HG03457 (cell line): ENCODE measurements at regions not wholly inside any gene's neighbourhood (a gene's known extent, or its start where the extent isn't known, plus 50 kb on each side); places are given as distances from the start of the nearest gene placed in this dataset.

Experiments
- ATAC-seq: cut with Tn5 transposase; IDR thresholded peaks from one replicate; pipeline ENCODE4 v1.9.1; 2021; ENCODE audit warnings: moderate number of reproducible peaks; ENCODE audit not compliant: unreplicated experiment

DNA sequence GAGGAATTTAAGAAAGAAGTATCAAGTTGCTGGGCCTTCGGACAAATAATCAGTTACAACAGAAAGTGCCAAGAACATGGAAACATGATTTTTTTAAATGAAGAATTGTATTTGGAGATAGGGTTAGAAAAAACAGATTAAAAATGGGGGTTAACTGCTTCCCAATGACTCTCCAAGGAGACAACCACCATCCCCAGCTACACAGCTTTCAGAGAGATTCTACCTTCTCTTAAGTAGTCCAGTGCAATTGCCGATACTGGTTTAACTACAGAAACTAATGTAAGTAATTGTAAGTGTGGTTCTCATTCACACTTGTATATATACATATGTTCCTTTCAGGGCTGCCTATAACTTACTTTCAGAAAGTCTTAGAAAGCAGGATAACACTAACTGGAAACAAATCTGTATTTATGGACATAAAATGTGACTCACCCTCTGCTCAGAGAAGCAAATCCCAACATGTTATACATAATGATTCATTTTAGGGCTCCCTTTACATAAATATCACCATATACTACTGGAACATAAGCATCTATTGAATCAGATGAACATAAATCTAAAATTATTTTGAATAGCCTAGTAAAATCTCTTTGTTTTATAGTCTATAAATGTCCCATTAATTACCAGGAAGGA, 248.9 kb upstream of the UGT8 start:
- no peak for ATAC-seq

DNA sequence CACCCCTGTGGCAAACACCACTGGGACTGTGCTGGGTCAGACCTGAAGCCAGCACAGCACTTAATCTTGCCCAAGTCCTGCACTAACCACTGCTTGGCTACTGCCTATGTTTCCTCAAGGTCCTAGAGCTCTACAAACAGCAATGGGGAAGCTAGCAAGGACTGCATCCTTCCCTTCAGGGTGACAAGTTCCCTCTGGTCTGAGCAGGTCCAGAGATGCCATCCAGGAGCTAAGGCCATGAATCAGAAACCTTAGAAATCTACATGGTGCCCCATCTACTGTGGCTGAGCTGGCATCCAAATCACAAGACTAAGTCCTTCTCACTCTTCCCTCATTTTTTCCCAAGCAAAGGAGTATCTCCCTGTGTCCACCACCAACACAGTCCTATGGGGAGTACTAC, 239.7 kb upstream of the UGT8 start:
- no peak for ATAC-seq

DNA sequence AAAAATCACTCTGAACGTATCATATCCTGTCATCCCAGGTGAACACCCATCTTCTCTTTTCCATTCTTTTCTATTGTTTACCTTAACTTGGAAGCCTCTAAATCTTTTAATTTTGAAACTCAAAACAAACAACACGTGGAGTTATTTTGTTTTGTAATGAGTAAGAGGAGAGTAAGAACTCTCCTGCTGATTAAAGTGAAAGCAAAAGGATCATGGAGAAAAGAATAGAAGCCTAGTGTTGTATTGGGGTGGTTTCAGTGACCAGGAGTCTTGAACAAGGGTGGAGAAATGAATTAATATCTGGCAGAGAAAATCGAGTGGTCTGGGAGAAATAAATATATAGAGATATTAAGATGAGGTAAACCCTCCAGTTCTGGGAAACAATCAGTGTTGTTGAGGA, 237.4 kb upstream of the UGT8 start:
- no peak for ATAC-seq

DNA sequence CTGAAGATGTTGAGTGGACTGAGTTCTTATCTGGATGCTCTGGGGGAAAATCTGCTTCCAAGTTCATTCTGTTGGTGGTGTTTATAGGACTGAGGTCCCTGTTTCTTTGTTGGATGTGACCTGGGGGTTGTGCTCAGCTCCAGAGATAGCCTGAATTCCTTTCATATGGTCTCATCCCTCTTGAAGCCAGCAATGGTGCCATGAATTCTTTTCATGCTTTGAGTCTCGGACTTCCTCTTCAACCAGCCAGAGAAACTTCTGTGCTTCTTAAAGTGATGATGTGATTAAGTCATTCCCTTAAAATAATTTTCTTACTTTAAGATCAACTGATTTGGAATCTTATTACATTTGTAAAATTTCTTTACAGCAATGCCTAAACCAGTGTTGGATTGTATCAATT, 233.8 kb upstream of the UGT8 start:
- no peak for ATAC-seq

DNA sequence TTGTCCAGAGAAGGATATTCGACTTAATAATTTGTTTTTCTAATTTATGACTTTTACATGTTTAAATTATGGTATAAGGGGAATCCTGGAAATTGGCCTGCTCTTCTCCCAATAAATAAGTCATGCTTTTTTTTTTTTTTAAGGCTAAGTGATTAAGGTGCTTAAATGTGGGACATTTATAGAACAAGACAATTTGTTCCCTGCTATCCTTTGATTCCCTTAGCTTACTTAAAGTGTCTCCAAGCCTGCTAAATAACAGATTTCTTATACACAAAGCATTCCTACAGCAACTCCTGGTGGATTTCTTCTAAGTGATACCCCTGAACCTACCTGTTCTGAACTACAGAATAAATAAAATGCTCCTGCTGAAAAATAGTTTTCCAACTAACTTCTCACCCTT, 233.0 kb upstream of the UGT8 start:
- ATAC-seq: no peak

DNA sequence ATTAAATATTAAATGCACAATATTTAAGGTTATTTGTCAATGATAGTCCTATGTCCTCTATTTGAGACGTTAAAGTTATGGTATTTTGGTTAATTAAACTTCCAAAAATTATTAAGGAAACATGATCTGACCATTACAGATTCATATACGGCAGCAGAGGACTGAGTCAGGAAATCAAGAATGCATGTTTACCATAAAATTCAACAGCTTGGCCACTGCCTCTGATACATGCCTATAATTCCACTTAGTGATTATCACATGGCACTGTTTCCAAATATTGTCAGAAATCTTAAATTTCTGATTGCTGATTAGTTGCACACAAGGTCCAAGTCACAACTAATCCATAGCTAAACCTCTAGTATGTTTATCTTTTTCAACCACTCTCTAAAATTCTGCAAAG, 232.2 kb upstream of the UGT8 start:
- no peak for ATAC-seq

DNA sequence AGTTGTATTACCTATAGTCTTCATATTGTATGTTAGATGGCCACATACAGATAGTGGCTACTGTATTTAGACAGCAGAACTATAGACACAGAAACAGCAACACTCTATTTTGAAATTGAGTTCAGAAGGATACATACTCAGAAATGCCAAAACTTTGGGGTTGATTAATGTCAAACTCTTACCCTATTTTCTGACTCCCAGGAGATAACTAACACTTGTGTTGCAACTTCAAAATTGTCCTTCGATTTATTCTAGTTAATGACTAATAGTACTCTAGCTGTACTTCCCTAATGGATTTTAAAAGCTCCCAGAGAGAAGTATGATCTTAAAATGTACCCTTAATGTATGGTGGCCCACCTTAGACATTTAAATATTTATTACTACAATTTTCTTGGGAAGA, 229.9 kb upstream of the UGT8 start:
- ATAC-seq: no peak

DNA sequence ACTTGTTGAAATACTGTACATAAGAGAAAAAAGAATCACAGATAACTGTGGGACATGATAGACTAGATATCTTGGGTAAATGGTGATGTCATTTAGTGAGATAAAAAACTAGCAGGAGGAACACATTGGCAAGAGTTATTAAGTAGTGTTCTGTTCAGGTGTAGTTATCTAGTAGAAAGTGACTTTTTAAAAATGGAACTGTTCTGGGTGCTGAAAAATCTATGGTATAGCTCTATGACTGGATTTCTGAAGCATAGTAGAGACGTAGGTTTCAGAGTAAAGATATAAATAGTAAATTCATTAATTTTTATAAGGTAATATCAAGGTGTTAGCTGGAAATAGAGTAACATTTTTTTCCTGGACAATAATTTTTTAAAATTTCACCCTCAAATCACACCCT, 225.1 kb upstream of the UGT8 start:
- ATAC-seq: no peak

DNA sequence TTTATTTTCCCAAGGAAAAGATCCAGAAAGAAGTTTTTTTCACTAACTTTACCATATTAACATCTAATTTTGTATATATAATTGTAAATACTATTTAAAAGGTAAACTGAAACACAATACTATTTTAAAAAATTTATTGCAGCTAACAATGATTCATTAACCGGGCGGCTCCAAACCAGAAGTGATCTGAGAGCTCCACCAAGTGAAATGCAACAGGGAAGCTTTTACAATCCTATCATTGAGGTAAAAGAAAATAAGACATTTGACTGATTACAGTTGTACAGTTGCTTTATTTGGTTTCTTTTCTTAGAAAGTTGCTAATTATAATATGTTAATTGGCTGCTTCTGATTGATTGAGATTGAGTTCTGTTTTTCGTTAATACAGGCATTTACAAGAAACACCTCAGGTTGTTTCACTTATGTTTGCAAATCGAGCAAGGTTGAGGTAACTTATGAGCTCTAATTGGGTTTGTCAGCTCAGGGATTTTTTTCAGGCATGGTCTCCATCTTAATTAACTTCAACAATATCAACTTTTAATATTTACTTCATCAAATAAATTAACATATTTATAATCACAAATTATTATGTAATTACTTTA, 220.2 kb upstream of the UGT8 start:
- ATAC-seq: no peak

DNA sequence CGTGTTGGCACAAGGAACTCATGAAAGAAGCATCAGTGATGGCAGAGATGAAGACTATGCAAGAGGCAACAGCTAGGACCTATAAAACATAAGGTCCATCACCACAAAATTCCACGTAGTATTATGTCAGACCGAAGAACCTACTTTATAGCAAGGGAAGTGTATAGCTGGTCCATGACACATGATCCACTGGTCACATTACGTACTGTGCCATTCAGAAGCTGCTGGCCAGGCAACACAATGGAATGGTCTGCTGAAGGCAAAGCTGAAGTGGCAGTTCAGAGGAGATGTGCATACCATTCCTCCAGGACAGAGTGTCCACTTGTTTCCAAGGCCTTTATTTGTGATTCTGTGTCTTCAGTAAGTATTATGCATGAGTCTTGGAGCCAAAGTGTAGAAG, 215.5 kb upstream of the UGT8 start:
- no peak for ATAC-seq

DNA sequence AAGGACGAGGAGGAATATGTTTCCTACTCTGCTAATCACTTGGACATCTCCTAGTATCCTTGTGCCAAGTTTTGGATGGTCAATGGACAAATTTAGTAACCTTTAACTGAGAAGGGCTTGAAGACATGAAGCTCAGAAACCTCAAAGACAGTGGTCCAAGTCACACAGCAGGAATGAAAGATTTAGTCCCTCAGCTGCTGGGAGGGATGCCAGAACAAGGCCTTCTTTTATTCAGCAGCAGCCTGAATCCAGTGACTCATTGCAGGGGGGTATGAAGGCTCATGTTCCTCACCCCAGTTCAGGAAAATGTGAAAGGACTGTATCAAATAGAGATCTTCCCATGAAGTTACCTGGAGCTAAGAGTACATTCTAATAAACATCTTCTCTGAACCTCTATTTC, 214.9 kb upstream of the UGT8 start:
- ATAC-seq: no peak

DNA sequence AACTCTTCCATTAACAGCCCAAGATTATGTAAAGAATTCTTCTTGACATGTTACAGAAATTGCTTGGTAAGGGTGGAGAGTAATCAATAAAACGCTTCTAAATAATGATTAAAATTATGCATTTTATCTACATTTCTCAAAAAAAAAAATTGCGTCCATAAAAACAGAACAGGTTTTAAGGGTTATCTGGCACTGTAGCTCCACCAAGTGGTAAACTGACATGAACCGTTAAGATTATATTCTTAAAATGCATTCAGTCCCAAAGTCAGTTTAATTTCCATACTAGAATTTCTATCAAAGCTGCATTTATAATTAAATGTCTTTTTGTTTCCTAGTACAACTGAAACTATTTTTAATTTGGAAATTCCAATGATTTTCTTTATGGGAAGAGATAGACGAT, 214.0 kb upstream of the UGT8 start:
- no peak for ATAC-seq

DNA sequence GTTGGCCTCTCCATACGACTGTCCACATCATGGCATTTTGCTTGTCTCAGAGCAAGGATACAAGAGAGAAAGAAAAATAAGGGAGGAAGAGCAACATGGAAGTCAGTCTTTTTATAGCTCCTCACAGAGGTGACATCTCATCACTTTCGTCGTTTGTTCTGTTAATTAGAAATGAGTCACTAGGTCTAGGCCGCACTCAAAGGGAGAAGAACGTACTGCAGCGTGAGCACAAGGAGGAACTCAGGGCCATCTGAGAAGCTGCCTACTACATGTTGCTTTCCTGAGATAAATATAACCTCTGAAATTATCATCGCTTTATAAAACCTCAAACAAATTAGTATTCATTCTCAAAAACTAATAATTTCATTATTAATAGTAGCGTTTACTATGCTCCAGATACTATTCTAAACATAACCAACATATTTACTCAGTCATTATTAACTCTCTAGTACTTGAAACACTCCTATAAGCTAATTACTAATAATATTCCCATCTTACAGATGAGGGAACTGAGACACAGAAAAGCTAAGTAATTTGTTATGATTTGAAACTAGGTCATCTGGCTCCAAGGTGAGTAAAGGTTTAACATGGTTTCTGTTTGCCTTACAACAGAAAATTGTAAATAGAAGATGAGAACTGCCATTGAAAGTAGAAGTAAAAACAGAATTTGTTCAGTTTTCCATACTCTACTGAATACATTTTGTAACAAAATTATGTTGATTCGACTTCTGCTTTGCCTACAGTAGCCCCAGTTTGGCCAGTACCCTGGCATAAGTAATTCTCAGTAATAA, 213.2 kb upstream of the UGT8 start:
- ATAC-seq: no peak

DNA sequence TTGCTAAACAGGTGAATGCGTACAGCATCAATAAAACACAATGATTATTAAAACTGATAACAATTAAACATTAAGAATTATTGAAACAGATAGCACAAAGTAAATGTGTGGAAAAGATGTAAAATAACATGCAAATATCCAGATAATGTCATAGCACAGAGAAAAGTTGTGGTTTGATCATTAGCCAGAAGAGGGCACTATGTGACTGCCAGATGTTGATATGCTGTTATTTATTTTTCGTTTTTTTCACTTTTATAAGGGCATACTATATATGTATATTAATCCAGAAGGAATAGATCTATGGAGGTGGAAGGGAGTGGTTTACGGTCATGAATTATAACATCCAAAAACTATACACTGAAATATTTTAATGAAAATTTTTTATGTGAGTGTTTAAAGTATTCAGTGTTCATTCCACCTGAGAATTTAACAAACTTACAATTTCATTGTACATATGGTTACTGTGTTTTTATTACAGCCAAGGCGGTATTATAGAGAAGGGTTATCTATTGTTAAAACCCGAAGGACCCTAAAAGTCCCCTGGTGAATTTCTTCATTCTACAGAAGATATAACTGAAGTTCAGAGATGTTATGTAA, 211.9 kb upstream of the UGT8 start:
- no peak for ATAC-seq

DNA sequence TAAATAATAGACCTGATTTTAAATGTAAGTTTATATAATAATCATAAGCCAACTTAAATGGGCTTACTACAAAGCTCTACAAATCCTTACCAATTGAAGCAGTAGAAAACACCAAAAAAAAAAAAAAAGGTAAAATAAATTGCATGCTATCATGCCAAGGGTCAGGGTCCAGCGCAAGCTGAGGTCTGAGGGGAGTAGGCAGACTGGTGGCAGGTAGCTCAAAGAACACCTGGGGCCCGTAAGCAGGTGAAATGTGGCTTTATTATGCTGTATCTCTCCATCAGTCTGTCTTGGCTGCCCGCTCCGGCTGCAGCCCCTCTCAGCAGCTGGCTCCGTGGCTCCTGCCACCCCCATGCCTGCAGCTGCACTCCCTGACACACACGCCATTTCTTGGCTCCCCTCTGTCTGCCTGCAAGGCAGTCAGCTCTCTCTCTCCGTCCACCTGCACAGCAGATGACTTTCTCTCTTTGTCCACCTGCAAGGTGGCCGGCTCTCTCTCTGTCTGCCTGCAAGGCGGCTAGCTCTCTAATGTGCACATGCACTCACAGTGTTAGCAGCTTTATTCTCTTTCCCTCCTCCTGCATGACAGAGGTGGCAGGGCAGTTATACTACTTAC, 209.4 kb upstream of the UGT8 start:
- ATAC-seq: no peak

DNA sequence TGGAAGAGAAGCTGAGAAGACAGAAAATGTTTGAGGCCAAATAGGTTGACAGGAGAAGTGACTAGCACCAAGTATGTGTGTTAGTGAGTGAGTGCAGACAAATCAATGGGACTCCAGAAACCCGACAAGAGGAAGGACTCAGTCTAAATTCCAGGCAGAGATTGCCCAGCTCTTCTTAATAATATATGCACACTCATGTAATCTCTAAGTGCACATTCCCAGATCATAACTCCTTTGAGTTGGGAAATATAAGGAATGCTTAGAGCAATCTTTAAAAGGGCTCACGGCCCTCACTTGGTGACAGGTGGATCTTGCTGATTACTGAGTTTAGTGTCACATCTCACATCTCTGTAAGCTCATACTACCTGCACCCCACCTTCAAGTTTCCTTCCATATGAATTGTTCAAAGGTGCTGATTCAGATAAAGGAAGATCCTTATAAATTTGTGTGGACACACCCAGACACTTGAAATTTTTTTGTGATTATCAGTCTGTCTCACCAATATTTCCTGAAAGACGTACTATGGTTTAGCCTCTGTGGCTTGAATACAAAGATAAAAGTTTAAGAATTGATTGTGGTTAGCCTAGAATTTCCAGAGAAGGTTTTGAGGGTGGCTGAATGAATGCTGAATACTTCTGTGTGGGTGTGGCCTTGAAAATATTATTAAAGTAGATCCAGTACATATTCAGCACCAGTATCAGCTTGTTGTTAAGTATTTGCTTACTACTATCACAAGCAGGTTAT, 205.1 kb upstream of the UGT8 start:
- ATAC-seq: no peak

DNA sequence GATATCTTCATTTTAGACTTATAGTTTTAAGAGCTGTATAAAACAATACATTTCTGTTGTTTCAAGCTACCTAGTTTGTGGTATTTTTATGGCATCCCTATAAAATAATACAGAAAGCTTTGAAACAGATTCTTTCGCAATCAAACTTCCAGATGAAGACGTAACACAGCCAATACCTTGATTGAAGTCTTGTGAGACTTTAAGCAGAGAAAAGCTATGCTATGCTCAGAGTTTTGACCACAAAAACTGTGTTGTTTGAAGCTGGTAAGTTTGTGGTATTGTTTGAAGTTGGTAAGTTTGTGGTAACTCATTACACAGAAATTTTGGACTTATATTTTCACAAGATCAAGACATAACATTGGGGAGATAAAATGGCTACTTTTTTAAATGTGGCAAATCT, 201.8 kb upstream of the UGT8 start:
- ATAC-seq: no peak

DNA sequence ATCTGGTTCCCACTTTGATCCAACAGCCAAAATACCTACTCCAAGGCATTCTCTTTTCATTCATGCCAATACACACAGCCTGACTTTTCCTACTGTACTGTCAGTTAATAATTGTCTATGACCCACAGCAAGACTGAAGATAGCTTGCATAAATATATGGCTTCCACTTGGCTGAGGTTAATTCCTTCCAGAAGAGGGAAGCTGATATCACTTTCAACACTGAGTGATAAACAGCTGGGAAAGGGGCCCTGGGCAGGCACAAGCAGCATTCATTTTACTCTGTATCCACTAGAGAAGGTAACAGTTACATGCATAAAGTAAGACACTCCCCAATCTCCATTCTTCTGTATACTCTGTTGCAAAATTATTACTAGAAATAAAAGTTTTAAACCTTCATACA, 200.2 kb upstream of the UGT8 start:
- ATAC-seq: no peak

DNA sequence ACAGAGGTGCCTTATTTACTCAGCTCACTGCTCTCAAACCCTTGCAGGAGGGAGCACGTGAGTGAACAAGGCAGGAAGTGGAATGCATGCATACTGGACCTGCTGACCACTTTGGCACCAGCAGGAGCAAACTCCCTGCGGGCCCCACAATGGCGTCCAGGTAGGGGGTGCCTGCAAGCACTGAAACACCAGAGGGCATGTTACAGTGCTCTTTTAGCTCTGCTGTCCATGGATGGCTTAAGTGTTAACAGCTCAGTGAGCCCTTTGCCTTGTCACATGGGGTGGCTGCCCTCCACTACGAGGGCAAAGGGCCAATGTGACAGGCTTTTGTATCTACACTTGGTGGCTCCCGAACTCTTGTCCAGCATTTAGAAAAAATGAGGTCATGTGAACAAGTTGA, 199.5 kb upstream of the UGT8 start:
- no peak for ATAC-seq

DNA sequence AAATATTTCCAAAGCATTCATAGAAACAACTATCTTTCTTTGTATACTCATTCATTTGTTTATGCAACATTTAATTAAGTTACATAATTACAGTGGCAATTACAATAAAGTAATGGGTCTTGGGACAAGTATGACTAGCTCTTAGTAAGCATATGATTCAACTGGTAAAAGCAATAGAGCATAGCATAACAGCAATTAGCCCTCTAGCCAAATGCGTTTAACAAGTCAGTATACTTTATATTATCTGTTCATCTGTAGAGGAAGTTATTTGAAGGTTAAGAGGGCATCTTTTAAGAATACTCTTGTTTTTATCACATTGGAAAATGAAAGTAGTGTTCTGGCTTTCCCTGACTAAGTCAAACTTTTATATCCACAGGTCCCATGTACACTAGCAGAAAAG, 198.1 kb upstream of the UGT8 start:
- ATAC-seq: no peak

DNA sequence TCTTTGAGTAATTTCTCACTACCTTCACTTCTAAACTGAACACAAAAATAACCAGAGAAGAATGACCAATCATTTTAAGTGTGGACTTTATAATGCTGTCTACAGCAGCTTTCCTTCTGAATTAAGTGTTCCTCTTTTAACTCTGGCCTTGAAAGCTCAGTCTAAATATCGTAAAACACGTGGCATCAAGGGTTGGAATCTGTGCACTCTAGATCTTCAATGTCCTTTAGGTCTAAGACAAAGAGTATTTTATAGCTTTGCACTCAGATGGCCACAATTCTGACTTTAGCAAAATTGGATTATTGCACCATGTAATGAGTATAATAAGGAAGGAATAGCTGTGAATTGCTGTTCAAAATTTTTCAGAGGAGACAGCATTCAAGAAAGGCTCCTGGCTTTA, 197.1 kb upstream of the UGT8 start:
- no peak for ATAC-seq
